Activated CD4-positive, alpha-beta memory T cell treated with anti-CD3 and anti-CD28 coated beads for 36 hours (primary cell): ENCODE measurements at regions not wholly inside any gene's neighbourhood (a gene's known extent, or its start where the extent isn't known, plus 50 kb on each side); places are given as distances from the start of the nearest gene placed in this dataset.
A peak's percentile ranks its signal among the peaks of the same experiment; 100 is the strongest.

ENCODE experiments used
- CTCF ChIA-PET: fragments of 350-600 bp; sonication (Branson Sonifier 250); formaldehyde crosslinking; loops from one replicate; lab custom pipeline; 2021; ENCODE audit warnings: antibody characterized with exemption, inconsistent platforms; lab: Charles Lee
- POLR2A ChIA-PET: fragments of 350-600 bp; sonication (Branson Sonifier 250); formaldehyde crosslinking; loops from one replicate; lab custom pipeline; 2021; ENCODE audit warnings: antibody characterized with exemption; lab: Charles Lee
- DNase-seq: peaks from one replicate; pipeline ENCODE4 v3.0.0-alpha.2; 2020
- H3K27ac Mint-ChIP-seq: one replicate; pipeline ENCODE4 v1.8.0; 2021; ENCODE audit warnings: mixed read lengths
- H3K27me3 Mint-ChIP-seq: one replicate; pipeline ENCODE4 v1.8.0; 2021; ENCODE audit warnings: mixed read lengths
- H3K36me3 Mint-ChIP-seq: one replicate; pipeline ENCODE4 v1.8.0; 2021; ENCODE audit warnings: mixed read lengths
- H3K4me1 Mint-ChIP-seq: one replicate; pipeline ENCODE4 v1.8.0; 2021; ENCODE audit warnings: low read depth, mixed read lengths
- H3K4me3 Mint-ChIP-seq: one replicate; pipeline ENCODE4 v1.8.0; 2021; ENCODE audit warnings: mild to moderate bottlenecking, mixed read lengths
- H3K9me3 Mint-ChIP-seq: one replicate; pipeline ENCODE4 v1.8.0; 2021; ENCODE audit warnings: mixed read lengths
- intact Hi-C: fragments of 100-400 bp; cut with micrococcal nuclease; formaldehyde crosslinking; loops from one replicate; pipeline ENCODE4 v1.15.1; 2023

DNA sequence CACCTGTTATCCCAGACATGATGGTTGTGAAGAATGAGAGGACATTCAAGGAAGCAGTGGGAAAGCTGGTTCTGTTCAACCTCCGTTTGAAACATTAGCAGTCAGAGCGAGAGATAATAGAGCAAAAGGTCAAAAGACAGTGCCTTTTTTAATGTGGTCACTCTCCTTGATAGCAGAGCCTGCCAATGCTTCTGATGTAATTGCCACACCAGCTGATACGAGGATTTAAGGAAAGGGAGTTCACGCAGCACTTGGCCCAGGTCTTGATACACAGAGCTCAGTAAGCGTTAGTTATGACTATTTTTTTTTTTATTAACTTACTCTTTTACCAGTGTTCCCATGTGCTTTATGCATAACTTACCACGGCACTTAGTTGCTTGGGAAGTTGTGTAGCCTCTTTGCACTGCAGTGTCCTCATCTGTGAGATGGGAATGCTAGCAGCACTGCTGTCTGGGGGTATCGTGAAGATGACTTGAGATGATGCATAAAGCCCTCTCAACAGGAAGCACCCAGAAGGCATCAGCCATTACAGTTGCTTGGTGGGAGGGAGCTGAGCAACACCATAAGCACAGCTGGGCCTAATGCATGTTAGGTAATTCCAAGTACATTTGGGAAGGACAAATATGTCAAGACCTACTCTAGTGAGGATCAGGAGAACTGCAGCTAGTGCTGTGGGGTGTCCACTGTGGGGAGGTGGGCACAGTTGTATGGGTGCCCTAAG, 123.3 kb upstream of the RASGRP1 start:
- ChIA-PET POLR2A (interaction anchor here (1.1 to 10.9 kb wide), 12 partner anchors 10 to 234 kb away, joined by 3 to 307 read pairs (median 9); partner anchors contain the start of genes FAM98B and RASGRP1), CTCF (interaction anchor here (0.7 to 19.7 kb wide), 19 partner anchors 10 to 247 kb away, joined by 3 to 551 read pairs (median 17); partner anchors contain the start of genes FAM98B and RASGRP1)
- H3K36me3 Mint-ChIP-seq: no peaks in the 10 kb centered on the region
- H3K4me1 Mint-ChIP-seq: peaks cover 96% of the 10 kb centered on the region
- peak overlapping the region; percentile 92 for H3K27ac Mint-ChIP-seq
- H3K27me3 Mint-ChIP-seq: no peaks in the 10 kb centered on the region
- H3K4me3 Mint-ChIP-seq: peak overlapping the region; percentile 45
- H3K9me3 Mint-ChIP-seq: no peaks in the 10 kb centered on the region
- intact Hi-C loops: loop anchor here (1.0 to 2.0 kb wide), 6 partner anchors 8 to 435 kb away; partner anchors contain the start of gene SPRED1
- peak; percentile 39 for DNase-seq

DNA sequence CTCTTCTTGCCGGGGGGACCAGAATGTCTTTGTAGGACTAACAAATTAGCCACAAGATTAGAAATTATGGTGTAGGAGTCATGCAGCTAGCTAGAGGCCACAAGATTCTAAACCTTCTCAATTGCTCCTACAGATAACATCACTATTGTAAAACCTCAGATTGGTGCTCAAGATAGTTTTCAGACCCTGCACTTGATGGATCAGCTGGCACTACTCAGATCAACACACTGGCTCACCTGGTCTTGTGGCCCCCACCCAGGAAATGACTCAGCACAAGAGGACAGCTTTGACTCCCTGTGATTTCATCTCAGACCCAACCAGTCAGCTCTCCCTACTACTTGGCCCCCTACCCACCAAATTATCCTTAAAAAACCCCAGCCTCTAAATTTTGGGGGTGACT, 124.1 kb upstream of the RASGRP1 start:
- no peaks in the 10 kb centered on the region for H3K27me3 Mint-ChIP-seq
- ChIA-PET CTCF (interaction anchor here (0.7 to 19.7 kb wide), 17 partner anchors 10 to 248 kb away, joined by 3 to 551 read pairs (median 20); partner anchors contain the start of gene RASGRP1), POLR2A (interaction anchor here (0.8 to 10.9 kb wide), 12 partner anchors 8 to 235 kb away, joined by 3 to 307 read pairs (median 7); partner anchors contain the start of genes FAM98B and RASGRP1)
- DNase-seq: peak; percentile 92
- intact Hi-C loops: loop anchor here (1.0 to 2.0 kb wide), 6 partner anchors 8 to 436 kb away; partner anchors contain the start of gene SPRED1
- peak overlapping the region; percentile 92 for H3K27ac Mint-ChIP-seq
- peaks cover 88% of the 10 kb centered on the region for H3K4me1 Mint-ChIP-seq
- H3K9me3 Mint-ChIP-seq: no peaks in the 10 kb centered on the region
- H3K36me3 Mint-ChIP-seq: no peaks in the 10 kb centered on the region
- peak overlapping the region; percentile 45 for H3K4me3 Mint-ChIP-seq

DNA sequence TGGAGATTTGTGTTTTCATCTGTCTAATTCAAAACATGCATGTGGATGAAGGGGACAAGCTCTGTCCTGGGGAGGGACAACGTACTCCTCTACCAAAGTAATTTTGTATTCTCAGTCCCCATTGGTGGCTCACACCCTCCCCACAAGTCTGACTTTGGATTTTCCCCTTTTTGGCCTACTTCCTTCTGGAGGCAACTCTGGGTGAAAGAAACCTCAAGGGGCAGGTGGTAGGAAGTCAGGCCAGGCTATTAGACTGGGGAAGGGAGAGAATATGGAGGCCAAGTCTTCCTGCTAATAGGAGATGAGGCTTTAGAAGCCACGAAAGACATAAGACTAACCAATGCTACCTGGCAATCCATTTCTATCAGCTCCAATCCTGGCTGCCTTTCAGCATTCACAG, 124.9 kb upstream of the RASGRP1 start:
- Mint-ChIP-seq H3K9me3 (no peaks in the 10 kb centered on the region), H3K27ac (peak overlapping the region; percentile 92), H3K4me1 (peaks cover 85% of the 10 kb centered on the region), H3K36me3 (no peaks in the 10 kb centered on the region), H3K27me3 (no peaks in the 10 kb centered on the region), H3K4me3 (peak overlapping the region; percentile 45)
- intact Hi-C loops: loop anchor here (2.0 kb wide), 1 partner anchor 437 kb away; the partner anchor contains the start of gene SPRED1
- DNase-seq: no peak
- CTCF ChIA-PET: interaction anchor here (1.0 to 19.7 kb wide), 28 partner anchors 9 to 265 kb away, joined by 3 to 551 read pairs (median 16); partner anchors contain the start of genes FAM98B and RASGRP1
- POLR2A ChIA-PET: interaction anchor here (0.8 to 10.9 kb wide), 12 partner anchors 8 to 235 kb away, joined by 3 to 307 read pairs (median 8); partner anchors contain the start of genes FAM98B and RASGRP1

DNA sequence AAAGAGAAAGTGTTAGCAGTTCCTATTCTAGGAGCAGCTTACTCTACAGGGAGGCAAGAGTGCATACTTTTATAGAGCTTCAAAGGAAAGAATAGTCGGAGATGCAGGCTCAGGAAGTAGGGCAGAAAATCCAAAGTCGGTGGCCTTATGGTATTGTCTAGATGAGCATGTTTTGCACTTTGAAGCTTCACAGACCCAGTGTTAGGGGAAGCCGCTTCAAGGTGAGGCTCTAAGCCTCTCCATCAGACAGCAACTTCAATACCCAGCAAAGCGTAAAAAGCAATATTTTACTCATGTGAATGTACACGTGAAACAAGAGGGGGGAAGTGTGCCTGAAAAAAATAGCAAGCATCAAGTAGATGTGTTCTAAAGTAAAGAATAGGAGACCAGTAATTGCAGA, 125.6 kb upstream of the RASGRP1 start:
- DNase-seq: no peak
- Mint-ChIP-seq H3K27ac (peak overlapping the region; percentile 92), H3K4me1 (peaks cover 85% of the 10 kb centered on the region), H3K36me3 (no peaks in the 10 kb centered on the region), H3K27me3 (no peaks in the 10 kb centered on the region), H3K4me3 (no peak overlapping the region), H3K9me3 (no peaks in the 10 kb centered on the region)
- ChIA-PET CTCF (interaction anchor here (0.6 to 19.7 kb wide), 44 partner anchors 8 to 941 kb away, joined by 3 to 551 read pairs (median 6); partner anchors contain the start of genes FAM98B and RASGRP1), POLR2A (interaction anchor here (0.5 to 10.9 kb wide), 9 partner anchors 7 to 237 kb away, joined by 4 to 307 read pairs (median 10); partner anchors contain the start of genes FAM98B and RASGRP1)
- intact Hi-C loops: loop anchor here (1.0 to 10.0 kb wide), 3 partner anchors 216 to 615 kb away; no protein-coding TSS in a partner anchor

DNA sequence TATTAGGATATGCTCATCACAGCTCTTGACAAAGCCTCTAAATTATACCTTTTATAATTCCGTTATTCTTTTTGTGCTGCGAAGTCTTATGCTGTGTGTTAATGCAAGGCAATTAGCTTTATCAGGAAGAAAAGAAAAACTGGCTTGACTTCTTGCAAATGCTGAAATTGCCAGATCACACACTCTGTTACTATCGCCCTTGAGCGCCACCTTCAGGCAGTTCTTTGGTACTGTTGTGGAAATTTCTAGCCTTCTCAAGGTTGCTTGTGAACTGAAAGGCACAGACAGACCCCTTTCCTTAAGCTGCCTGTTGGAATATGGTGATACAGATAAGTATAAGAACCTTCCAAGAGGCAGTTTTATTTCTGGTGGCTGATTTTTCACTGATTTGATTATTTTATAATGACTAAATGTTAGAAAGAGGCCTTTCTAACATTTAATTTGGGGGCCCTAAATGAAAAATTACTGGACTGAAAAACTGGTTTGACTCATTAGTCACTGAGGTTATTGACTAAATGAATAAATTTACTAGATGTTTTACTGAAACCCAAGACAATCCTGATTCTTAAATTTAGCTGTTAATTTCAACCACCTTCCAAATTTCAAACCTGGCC, 126.2 kb upstream of the RASGRP1 start:
- CTCF ChIA-PET: interaction anchor here (0.6 to 19.7 kb wide), 48 partner anchors 8 to 940 kb away, joined by 3 to 551 read pairs (median 6); partner anchors contain the start of genes FAM98B and RASGRP1
- peak; percentile 87 for DNase-seq
- Mint-ChIP-seq H3K9me3 (no peaks in the 10 kb centered on the region), H3K27me3 (no peaks in the 10 kb centered on the region), H3K27ac (peak overlapping the region; percentile 71), H3K4me3 (peak overlapping the region; percentile 31), H3K4me1 (peaks cover 87% of the 10 kb centered on the region), H3K36me3 (no peaks in the 10 kb centered on the region)
- POLR2A ChIA-PET: interaction anchor here (0.5 to 10.9 kb wide), 9 partner anchors 7 to 238 kb away, joined by 3 to 307 read pairs (median 6); partner anchors contain the start of gene RASGRP1
- intact Hi-C loops: loop anchor here (1.0 to 10.0 kb wide), 3 partner anchors 217 to 616 kb away; no protein-coding TSS in a partner anchor

DNA sequence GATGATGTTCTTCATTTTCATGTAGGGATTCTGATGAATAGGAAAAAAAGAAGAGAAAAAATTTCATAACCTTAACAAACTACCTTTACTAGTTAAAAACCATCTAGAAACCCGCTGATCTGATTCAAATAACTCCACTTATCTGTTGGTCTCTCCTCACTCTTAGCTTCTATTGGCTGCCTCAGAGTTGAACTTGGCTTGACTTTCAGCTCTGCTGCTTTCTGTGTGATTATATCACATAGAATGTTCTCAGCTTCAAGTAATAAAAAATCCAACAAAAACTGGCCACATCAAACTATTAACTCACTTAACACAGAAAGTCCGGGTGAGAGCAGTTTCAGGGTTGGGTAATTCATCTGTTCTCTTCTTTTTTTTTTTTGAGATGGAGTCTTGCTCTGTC, 126.8 kb upstream of the RASGRP1 start:
- CTCF ChIA-PET: interaction anchor here (0.6 to 19.7 kb wide), 34 partner anchors 7 to 1719 kb away, joined by 3 to 551 read pairs (median 8); partner anchors contain the start of genes FAM98B and RASGRP1
- Mint-ChIP-seq H3K9me3 (no peaks in the 10 kb centered on the region), H3K4me3 (peak overlapping the region; percentile 31), H3K4me1 (peaks cover 87% of the 10 kb centered on the region), H3K36me3 (no peaks in the 10 kb centered on the region), H3K27ac (peak overlapping the region; percentile 71), H3K27me3 (no peaks in the 10 kb centered on the region)
- no peak for DNase-seq
- POLR2A ChIA-PET: interaction anchor here (0.7 to 10.9 kb wide), 10 partner anchors 6 to 205 kb away, joined by 3 to 307 read pairs (median 6); partner anchors contain the start of gene RASGRP1
- intact Hi-C loops: loop anchor here (10.0 kb wide), 1 partner anchor 617 kb away; no protein-coding TSS in a partner anchor

DNA sequence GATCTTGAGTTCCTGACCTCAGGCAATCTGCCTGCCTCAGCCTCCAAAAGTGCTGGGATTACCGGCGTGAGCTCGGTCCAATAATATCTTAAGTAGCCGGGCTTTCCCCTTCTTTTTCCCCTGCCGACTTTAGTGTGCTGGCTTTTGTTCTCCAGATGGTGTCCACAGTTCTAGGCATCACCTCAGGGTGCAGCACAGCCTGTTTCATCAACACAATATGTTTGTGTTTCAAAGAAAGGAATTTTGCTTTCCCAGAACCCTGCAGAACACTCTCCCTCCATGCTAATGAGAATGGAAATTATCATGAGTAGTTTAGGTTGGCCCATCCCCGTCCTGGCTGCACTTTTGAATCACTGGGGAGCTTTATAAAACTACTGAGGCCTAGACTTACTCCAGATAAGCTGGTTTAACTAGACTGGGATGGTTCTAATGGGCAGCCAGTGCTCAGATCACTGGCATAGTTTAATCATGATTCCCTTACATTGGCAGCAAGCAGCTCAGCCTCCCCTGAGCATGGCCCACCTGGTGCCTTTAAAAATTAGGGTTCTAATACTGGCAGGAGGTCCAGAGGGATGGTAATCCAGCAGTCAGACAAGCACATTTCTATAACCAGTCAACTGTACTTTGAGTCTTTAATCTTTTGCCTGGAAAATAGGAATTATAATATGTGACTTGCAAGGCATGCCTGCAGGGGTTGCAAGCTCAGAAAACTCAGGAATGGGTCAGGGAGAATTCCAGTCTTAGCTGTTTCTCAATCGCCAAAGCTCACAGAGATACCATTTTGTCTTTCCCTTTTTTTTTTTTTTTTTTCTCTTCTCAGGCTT, 127.6 kb upstream of the RASGRP1 start:
- peak overlapping the region; percentile 26 for H3K27ac Mint-ChIP-seq
- ChIA-PET POLR2A (interaction anchor here (0.7 to 10.9 kb wide), 7 partner anchors 9 to 198 kb away, joined by 3 to 307 read pairs (median 6); partner anchors contain the start of gene RASGRP1), CTCF (interaction anchor here (0.7 to 19.7 kb wide), 20 partner anchors 6 to 1718 kb away, joined by 3 to 551 read pairs (median 20); partner anchors contain the start of gene RASGRP1)
- H3K4me3 Mint-ChIP-seq: no peak overlapping the region
- H3K27me3 Mint-ChIP-seq: no peaks in the 10 kb centered on the region
- DNase-seq: peak; percentile 41
- H3K4me1 Mint-ChIP-seq: peaks cover 87% of the 10 kb centered on the region
- no peaks in the 10 kb centered on the region for H3K9me3 Mint-ChIP-seq
- H3K36me3 Mint-ChIP-seq: no peaks in the 10 kb centered on the region
- intact Hi-C loops: loop anchor here (10.0 kb wide), 1 partner anchor 617 kb away; no protein-coding TSS in a partner anchor

DNA sequence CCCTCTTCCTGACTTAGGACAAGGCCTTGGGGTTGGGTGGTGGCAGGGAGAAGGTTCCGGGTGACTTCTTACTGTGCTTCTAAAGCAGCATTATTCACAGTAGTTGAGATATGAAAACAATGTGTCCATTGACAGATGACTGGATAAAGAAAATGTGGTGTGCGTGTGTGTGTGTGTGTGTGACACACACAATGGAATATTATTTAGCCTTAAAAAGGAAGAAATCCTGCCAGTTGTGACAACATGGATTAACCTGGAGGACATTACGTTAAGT, 128.1 kb upstream of the RASGRP1 start:
- Mint-ChIP-seq H3K4me1 (peaks cover 87% of the 10 kb centered on the region), H3K27ac (no peak overlapping the region)
- intact Hi-C loops: loop anchor here (10.0 kb wide), 1 partner anchor 618 kb away; no protein-coding TSS in a partner anchor

DNA sequence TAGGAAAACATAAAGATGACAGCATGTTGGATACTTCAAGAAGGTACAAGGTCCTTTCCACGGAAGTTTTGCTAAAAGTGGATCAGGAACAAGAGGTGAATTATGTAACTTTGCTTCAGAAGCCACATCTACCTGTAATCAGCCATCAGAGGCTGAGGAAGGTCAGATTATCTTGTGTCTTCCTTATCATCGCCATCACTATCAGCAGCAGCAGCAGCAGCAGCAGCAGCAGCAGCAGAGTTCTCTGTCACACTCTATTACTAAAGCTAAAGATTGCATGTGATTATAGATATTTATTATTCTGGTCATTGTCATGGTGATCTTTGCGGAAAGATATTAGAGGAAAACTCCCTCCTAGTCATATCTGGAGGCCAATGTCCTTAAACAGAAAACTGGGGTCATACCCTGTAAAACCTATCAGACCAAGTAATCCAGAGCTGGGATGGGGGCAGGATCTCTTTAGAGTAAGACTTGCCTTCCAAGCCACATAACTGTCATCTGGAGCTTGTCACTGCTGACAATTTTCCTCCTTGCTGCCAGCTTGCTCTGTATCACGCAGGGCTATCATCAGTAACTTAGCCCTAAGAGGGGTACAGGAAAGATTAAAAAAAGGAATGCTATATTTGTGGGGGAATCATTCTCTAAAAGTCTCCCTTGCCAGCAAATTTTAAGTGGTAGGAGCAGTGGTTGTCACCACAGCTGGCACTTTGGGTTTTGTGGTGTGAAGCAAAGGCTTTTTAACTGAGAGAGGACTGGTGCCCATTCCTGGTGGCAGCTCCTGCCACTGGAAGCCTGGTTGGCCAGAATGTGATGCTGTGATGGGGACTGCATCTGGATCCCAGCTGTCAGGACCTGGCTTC, 130.9 kb upstream of the RASGRP1 start:
- Mint-ChIP-seq H3K27ac (peak overlapping the region; percentile 86), H3K36me3 (no peaks in the 10 kb centered on the region), H3K27me3 (no peaks in the 10 kb centered on the region), H3K4me1 (peaks cover 84% of the 10 kb centered on the region), H3K9me3 (no peaks in the 10 kb centered on the region), H3K4me3 (peak overlapping the region; percentile 56)
- ChIA-PET POLR2A (interaction anchor here (0.9 to 5.7 kb wide), 7 partner anchors 7 to 135 kb away, joined by 3 to 41 read pairs (median 16); partner anchors contain the start of gene RASGRP1), CTCF (interaction anchor here (0.8 to 19.7 kb wide), 14 partner anchors 8 to 254 kb away, joined by 3 to 551 read pairs (median 4); partner anchors contain the start of genes FAM98B and RASGRP1)
- intact Hi-C loops: loop anchor here (1.0 to 10.0 kb wide), 3 partner anchors 7 to 732 kb away; no protein-coding TSS in a partner anchor
- no peak for DNase-seq

More for the DNA sequence above, 128.1 kb upstream of the RASGRP1 start:
- CTCF ChIA-PET: interaction anchor here (0.7 to 19.7 kb wide), 10 partner anchors 6 to 252 kb away, joined by 3 to 551 read pairs (median 67); partner anchors contain the start of gene RASGRP1
- H3K9me3 Mint-ChIP-seq: no peaks in the 10 kb centered on the region
- POLR2A ChIA-PET: interaction anchor here (1.3 to 10.9 kb wide), 4 partner anchors 82 to 139 kb away, joined by 6 to 307 read pairs (median 86); partner anchors contain the start of gene RASGRP1
- H3K4me3 Mint-ChIP-seq: no peak overlapping the region
- no peaks in the 10 kb centered on the region for H3K27me3 Mint-ChIP-seq
- DNase-seq: no peak
- H3K36me3 Mint-ChIP-seq: no peaks in the 10 kb centered on the region
